ENCODE measurements at regions not wholly inside any gene's neighbourhood (a gene's known extent, or its start where the extent isn't known, plus 50 kb on each side); places are given as distances from the start of the nearest gene placed in this dataset.
A peak's percentile ranks its signal among the peaks of the same experiment; 100 is the strongest.

GRCh38 chr3:24640330-24640877, 145.8 kb upstream of the THRB start:
- DNase-seq, result peak in 2 of 51 donors; percentile 2 to 6

- no peak for DNase-seq
Observed at GRCh38 chr3:24641628-24642027, 147.0 kb upstream of the THRB start.

GRCh38 chr3:24645047-24645446, 150.4 kb upstream of the THRB start:
- no peak for DNase-seq

GRCh38 chr3:24646790-24647189, 152.1 kb upstream of the THRB start:
- DNase-seq, result no peak

- DNase-seq, result no peak
Observed at GRCh38 chr3:24648063-24648462, 153.4 kb upstream of the THRB start.

- no peak for DNase-seq
Observed at GRCh38 chr3:24650839-24651238, 156.2 kb upstream of the THRB start.

- DNase-seq, result no peak
Observed at GRCh38 chr3:24657870-24658510, 163.3 kb upstream of the THRB start.

GRCh38 chr3:24661175-24661584, 166.5 kb upstream of the THRB start:
- no peak for DNase-seq

GRCh38 chr3:24662449-24663345, 168.0 kb upstream of the THRB start:
- DNase-seq, result no peak

GRCh38 chr3:24663406-24663805, 168.8 kb upstream of the THRB start:
- DNase-seq, result no peak

- DNase-seq, result no peak
Observed at GRCh38 chr3:24668039-24668438, 173.4 kb upstream of the THRB start.

- DNase-seq, result no peak
Observed at GRCh38 chr3:24670871-24671270, 176.2 kb upstream of the THRB start.

GRCh38 chr3:24673596-24673995, 178.9 kb upstream of the THRB start:
- no peak for DNase-seq

GRCh38 chr3:24674261-24674660, 179.6 kb upstream of the THRB start:
- no peak for DNase-seq

- no peak for DNase-seq
Observed at GRCh38 chr3:24678021-24678420, 183.4 kb upstream of the THRB start.

GRCh38 chr3:24678421-24678865, 183.8 kb upstream of the THRB start:
- no peak for DNase-seq

- no peak for DNase-seq
Observed at GRCh38 chr3:24679429-24679828, 184.8 kb upstream of the THRB start.

GRCh38 chr3:24680214-24680967, 185.7 kb upstream of the THRB start:
- peak in 28 of 51 donors; percentile 2 to 59 (median 16) for DNase-seq

GRCh38 chr3:24682141-24682547, 187.5 kb upstream of the THRB start:
- no peak for DNase-seq

- no peak for DNase-seq
Observed at GRCh38 chr3:24683090-24683489, 188.4 kb upstream of the THRB start.

- DNase-seq, result peak in 5 of 51 donors; percentile 6 to 45 (median 26)
Observed at GRCh38 chr3:24683633-24684384, 189.2 kb upstream of the THRB start.
